OCI-LY7 (cell line): ENCODE measurements at regions not wholly inside any gene's neighbourhood (a gene's known extent, or its start where the extent isn't known, plus 50 kb on each side); places are given as distances from the start of the nearest gene placed in this dataset.
"Not testable (repeated sequence)": the region's sequence is repeated elsewhere in the genome, so short reads cannot be mapped to it uniquely, and the experiment has no call there.

Source experiments
- CTCF ChIP-seq: fragments of 200-600 bp; sonication (generic); conservative IDR thresholded peaks from 2 replicates; pipeline ENCODE4 v1.5.1; 2014; ENCODE audit warnings: mild to moderate bottlenecking, antibody characterized with exemption, low read length, moderate library complexity, mixed read lengths
- EZH2phosphoT487 ChIP-seq: fragments of 200-600 bp; sonication (generic); IDR thresholded peaks from 2 replicates; pipeline ENCODE4 v1.6.1; 2018; ENCODE audit warnings: low read depth, borderline replicate concordance, mild to moderate bottlenecking, mixed run types, antibody characterized with exemption, low read length, moderate library complexity, mixed read lengths

- not testable (repeated sequence) for TF ChIP-seq EZH2phosphoT487, CTCF
These were observed 332.8 kb downstream of the TMEM121 start for GRCh38 chr14:105859073-105859716.
